Right renal pelvis (tissue), 4 donors: ENCODE measurements at regions not wholly inside any gene's neighbourhood (a gene's known extent, or its start where the extent isn't known, plus 50 kb on each side); places are given as distances from the start of the nearest gene placed in this dataset.

Experiments used
- DNase-seq, 4 donors: peaks; one replicate each; pipeline ENCODE4 v3.0.0-alpha.2; 2013; ENCODE audit warnings: low read depth in 4 of 4, low spot score in 3 of 4, missing footprints in 1 of 4

GRCh38 chr15:73803806-73804205, 50.7 kb upstream of the INSYN1 start:
- DNase-seq: no peak

GRCh38 chr15:73805504-73806089, 52.4 kb upstream of the INSYN1 start:
- DNase-seq: no peak

DNA sequence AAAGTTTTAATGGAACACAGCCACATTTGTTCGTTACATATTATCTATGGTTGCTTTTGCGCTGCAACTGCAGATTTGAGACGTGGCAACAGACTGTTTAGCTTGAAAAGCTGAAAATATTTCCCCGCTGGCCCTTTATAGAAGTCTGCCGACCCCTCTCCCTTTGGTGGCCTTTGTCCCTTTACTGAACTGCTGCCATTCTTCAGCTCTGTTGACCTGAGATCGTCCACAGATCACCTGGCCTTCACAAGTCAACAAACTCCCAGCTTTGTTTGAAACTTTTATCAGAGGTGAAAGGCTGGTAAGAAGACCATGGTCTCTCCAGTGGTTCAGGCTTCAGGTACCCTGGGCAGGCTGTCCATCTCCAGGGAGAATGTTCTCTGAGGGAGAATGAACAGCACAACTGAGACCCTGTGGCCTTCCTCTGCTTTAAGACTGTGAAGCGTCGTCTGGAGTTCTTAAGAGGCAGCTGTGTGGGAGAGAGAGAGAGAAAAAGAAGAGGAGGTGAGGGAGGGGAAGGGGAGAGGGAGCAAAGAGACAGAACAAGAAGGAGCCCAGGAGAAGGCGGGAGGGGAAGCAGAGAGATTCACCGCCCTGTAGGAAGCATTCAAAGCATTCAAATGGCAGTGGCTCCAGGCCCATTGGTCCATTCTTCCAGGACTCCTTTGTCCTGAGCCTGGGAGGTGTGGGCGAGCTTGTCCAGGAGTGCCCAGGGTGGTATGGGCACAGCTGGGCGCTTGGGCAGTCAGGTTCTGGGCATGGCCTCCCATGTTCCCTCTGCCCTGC, 53.7 kb upstream of the INSYN1 start:
- no peak for DNase-seq

- no peak for DNase-seq
Observed at GRCh38 chr15:73807865-73808264, 54.7 kb upstream of the INSYN1 start.

GRCh38 chr15:73809728-73810501, 56.8 kb upstream of the INSYN1 start:
- DNase-seq: no peak

GRCh38 chr15:73812806-73813465, 59.8 kb upstream of the INSYN1 start:
- no peak for DNase-seq

- no peak for DNase-seq
Observed at GRCh38 chr15:73813589-73813988, 59.8 kb upstream of the TBC1D21 start.

DNA sequence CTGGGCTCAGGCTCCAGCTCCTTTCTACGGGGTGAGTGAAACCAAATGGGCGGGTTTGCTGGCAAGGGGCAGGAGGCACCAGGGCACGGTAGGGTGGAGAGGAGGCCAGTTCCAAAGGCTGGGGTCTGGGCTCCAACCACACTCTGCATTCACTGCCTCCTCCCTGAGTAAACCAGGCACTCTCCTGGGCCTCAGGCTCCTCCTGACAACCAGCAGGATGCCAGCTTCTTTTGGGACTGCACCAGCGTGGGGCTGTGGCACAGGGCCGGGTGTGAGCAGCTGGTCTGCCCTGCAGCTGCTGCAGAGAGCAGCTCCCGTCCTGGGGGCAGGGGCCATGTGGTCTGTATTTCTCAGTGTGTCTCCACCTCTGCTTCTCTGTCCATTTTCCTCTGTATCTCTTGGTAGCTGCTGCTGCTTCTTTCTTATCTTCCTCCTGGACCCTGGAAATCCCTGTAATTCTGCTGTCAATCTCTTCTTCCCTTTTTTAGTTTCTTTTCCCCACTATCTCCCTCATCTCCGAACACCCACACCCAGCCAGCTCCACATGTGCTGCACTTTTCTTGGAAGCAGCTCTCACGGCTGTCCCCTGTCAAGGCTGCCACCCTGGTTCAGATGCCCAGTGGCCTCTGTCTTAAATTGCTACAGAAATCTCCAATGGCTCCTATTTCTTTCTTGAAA, 54.9 kb upstream of the TBC1D21 start:
- DNase-seq: no peak

DNA sequence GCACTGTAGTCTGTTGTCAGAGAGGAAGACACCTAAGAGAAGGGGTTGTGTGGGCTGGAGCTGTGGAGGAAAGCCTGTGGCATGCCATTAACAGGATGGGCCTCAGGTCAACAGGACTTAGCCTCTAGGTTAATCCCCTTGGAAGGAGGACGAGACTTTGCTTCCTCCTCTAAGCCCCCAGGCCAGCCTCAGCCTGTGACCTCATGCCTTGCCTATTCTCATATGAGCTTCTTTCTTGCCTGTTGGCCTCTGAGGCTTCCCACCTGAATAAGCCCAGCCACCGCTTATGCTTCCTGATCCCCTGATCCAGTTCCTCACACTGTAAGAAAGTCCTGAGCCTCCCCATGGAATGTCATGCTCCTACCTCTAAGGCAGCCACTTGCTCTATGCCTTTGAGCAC, 52.2 kb upstream of the TBC1D21 start:
- no peak for DNase-seq

DNA sequence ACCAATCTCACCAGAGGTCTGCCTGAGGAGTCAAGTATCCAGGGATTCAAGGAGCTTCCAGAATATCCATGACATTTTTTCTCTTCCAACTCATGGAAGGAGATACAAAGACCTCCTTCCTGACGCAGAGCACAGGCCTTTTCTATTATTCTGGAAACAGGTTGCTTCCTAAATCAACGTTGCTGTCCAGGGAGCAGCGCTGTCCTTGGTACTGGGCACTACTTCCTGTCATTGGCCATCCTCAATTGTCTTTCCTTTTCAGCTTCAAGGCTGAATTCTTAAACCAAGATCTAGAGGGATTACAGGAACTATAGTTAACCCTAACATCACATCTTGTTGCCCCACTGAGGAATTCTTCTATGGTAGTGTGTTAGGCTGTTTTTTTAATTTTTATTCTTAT, 50.4 kb upstream of the TBC1D21 start:
- DNase-seq: peak in 1 of 4 donors; percentile 18
